Glomerular visceral epithelial cell (primary cell): ENCODE measurements at regions not wholly inside any gene's neighbourhood (a gene's known extent, or its start where the extent isn't known, plus 50 kb on each side); places are given as distances from the start of the nearest gene placed in this dataset.

Source experiments
- DNase-seq: peaks from one replicate; pipeline ENCODE4 v3.0.0-alpha.2; 2016; ENCODE audit errors: extremely low spot score

DNA sequence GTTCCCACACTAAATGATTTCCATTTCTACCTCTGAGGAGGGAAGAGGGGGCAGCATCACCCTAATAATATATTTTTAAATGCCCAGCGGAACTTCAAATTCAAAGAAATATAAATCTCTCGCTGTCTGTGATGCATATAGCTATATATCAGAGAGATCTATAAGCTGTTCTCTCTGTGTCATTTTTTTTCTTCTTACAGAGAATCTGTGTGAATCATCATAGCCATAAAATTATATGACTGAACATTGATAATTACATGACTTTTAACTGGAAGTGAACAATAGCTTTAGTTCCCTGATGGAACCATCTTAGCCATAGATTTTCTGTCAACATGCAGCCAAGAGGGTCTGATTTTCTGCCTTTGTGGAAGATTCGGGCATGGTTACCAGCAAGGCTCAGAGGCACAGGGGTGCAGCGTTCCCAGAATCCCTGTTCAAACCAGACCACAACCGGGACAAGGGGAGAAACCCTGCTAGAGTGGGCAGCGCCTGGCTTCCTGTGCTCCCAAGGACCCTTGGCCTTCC, 93.7 kb upstream of the OSMR start:
- no peak for DNase-seq

DNA sequence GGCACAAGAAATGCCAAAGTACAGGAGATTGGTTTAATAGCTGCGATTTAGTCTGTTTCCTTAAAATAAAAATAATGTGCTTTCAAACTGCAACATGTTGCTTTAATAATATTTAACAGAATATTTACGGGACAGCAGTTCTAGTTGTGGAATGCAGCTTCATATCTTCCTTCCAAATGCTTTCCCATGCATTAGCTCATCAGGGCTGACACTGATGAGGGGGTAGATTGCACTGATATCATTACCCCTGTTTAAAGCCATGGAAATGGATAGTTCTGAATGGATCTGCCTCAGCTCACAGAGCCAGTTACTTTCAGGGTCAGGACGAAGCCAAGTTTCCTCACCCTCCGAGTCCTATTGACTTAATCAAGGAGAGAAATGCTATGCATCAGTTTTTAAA, 93.2 kb upstream of the OSMR start:
- DNase-seq, result no peak

DNA sequence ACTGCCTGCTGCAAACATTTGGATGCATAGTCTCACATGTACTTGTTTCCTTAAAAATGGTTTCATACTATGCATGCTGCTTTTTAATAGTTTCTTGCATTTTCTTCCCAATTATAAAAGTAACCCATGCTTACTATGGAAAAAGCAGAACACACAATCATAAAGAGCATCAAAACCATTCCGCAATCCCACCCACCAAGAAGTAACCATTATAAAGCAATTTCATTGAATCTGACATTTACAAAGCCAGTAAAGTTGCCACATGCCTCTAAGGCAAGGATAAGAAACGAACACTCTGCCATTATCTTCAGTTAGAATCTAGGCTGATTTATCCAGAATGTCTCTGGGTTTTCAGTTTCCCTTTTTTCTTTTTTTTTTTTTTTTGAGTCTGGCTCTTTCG, 92.7 kb upstream of the OSMR start:
- DNase-seq, result no peak

DNA sequence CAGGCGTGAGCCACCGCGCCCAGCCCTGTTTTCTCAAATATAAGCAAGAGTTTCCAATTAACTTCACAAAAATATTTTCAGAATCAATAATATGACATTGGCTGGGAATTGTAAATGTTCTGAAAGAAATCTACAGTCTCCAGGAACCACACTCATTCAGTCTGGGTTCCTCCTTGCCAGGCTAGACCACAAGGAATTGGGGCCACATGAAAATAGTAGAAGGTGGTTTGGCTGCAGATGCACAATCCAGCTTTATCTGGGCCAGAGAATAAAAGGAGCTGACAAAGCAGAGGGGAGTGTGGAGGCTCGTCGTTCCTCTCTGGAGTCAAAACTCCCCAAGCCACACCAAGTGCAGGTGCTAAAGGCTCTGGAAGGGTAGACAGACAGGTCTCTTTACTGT, 92.0 kb upstream of the OSMR start:
- DNase-seq, result no peak

DNA sequence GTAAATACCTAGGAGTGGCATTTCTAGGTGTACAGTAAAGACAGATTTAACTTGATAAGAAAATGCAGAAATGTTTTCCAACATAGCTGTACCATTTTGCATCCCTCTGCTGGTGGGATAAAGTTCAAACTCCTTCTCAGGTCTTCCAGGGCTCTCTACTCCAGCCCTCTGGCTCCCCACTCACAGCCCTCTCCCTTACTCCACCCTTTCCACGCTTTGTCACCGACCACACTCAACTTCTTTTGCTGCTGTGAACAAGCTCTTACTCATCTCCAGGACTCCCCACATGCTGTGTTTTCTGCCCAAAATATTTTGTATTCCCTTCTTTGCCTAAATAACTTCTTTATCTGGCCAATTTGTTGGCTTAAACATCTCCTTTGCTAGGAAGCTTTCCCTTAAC, 90.6 kb upstream of the OSMR start:
- peak; percentile 7 for DNase-seq

DNA sequence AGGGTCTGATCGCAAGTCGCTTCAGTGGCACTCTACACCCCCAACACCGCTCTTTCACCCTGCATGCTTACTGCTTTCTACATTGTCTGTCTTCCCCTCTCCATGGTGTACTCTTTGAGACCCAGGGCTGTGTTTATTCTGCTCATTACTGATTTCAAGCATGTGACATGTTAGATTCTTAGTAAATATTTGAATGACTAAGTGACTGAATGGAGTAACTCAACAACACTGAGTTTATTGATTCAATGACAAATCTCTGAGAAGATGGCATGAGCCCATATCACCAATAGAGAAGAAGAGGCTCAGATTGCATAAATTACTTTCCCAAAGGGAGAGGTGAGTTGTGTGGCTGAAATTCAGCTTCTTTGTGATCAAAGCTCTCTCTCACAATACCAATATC, 89.7 kb upstream of the OSMR start:
- DNase-seq, result no peak

DNA sequence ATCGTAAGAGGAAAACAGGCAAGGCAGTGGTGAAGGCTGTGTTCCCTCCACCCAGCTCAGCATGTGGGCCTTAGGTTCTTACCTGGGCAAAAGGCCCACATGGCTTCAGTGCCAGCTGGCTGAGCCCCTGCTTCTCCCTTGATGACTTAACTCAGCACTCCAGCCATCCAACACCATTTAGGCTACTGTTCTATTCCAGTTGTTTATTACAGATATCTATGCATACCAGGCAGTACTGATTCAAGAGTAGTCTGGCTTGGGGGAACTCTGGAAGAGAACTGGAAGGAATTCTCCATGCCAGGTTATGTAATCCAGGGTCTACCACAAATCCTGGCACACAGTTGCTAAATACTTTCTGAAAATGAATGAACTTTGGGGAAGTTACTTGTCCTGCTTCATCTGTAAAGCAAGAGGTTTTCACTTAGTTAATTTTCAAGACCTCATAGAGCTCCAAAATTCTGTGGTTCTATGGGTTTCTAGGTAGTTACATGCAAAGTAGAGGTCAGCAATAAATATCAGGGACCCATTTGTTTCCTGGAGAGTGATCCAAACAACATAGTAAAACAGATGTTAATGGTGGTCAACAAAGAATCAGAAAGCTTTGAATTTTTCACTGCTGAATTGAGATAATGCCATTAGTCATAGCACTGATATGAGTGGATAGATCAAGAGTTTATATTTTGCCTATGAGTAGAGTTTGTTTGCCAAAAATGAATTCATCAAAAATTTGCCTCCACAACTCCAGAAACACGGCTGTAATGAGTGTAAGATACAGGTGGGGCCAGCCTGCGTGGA, 88.2 kb upstream of the OSMR start:
- DNase-seq, result no peak

DNA sequence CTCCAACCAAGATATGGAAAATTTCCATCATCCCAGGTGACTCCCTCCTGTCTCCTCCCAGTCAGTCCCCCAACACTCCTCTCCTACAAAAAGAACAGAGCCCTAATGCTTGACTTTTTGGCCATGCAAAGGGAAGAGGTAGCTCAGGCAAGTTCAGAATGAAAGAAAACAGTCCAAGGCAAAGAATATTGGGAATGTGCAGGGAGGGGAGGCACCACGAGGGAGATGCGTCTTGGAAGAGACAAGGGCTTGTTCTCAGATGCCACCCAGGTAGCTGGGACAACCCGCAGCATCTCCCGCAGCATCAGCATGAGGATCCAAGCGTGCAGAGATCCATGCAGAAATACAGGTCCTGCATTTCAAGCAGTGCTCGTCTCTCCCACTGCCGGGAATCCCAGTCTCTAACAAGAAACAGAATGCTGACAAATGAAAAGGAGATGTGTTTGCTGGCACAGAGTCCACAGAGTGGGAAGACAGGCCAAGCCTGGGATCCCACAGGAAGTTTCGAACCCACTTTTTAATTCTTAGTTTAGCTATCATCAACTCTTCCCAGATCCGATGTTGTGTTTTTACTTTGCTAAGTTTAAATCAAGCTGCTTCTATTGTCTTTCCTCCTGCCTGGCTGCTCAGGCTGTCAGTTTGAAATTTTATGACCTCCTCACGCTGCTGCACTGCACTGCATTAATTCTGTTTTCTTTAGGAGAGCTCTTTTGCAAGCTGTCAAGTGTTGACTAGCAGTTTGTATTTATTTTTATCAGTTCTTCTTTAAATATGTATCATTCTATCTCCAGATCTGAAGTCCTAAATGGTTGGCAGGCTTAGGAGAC, 86.8 kb upstream of the OSMR start:
- no peak for DNase-seq

DNA sequence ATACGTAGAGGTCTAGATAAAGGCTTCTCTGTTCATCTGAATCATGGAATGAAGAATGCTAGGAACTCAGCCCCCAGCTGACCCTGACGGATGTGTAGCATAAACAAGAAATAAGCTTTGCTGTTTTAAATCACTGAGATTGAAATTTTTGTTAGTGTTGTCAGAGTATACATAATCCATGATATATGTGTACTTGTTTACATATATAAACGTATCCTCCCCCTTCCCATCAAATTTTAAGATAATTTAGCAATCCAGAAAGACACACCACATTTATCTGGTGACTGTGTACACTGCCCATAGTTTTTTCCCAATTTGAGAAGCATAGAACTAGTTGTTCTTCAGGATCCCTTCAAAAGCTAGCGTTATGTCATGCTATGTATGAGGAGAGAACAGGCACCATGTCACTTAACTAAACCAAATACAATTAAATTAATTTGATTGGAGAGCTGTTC, 80.8 kb upstream of the OSMR start:
- DNase-seq, result no peak

DNA sequence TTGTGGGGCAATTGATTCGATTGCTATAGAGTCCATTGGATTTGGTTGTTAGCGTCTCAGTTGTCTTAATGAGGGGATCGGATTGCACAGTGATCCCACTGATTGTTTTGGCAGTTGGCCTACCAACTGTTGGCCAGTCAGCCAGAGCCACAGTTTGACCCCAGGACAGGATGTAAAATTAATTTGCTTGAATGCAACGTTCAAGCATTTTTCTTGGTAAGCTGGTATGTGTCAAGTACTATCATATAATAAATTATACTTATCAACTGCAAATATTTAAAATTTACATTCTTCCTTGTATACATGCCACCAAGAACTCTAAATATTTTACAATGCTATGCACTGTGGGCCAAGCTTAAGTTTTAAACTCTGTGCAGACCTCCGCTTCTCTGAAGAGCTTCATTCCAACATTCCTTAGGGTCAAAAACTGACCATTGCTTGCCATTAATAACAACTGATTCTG, 80.4 kb upstream of the OSMR start:
- DNase-seq, result no peak

DNA sequence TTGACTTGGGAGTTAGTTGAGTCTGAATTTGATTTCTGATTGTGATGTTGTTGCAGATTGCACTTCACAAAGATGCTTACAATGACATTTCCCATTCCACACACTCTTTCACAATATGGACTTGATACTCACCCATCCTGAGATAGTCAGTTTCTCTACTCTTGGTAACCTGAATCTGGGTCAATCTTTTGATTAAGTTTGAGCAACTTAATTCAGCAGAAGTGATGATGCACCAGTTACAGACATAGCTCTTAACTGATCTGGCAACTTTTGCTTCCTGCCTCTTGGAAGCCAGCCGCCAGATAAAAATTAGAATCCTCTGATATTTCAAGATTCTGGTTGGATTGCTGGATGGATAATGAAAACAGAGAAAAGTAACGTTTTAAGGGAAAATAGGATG, 79.7 kb upstream of the OSMR start:
- DNase-seq, result no peak

DNA sequence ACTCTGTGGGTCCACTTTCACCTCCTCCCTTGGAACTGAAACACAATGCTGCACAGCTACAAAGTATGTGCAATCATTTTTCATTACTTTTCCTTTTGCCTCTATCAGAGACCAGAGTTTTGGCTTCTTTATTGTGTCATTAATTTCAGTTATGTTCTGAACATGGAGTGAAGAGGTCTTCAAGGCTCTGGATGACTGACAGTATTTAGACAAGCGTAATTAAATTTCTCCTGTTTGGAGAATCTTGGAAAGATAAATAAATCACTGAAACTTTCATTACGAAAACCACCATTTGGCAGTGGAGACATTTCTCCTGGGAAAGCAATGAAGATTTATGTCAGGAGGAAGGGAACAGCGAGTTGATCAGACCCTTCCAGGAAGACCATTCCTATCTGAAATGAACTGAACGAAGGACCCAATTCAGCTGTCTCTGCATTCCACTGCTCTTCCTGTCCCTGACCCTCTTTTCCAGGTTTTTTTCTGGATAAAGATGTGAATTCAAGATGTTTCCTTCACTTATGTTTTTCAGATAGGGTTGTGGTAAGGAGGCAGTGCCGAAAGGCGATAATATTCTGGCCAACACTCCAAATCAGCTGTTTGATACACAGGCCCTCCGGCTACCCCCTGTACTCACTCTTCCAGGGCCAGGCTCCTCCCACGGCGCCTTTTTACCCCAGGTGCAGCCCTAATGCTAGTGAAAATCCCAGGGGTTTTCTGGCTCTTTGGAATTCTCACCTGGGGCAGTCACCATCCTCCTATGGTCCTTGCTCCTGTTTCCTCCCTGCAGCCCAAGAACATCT, 77.2 kb upstream of the OSMR start:
- no peak for DNase-seq

DNA sequence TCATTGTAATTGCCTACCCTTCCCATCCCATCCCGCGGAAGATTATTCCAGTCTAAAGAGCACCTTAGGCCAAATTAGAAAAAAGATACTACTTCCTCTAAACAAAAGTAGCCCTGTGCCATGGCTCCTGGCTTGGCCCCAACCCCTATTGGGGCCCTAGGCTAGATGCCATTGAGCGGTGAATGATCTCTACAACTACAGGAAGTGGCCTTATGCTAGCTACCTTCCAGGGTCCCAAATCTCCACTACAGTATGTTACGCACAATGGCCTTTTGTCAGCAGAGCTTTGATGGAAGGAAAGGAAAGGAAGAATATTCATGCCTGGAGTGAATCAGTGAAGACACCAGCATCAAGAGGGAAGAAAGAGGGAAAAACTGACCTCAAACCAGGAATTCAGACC, 73.3 kb upstream of the OSMR start:
- DNase-seq, result no peak

DNA sequence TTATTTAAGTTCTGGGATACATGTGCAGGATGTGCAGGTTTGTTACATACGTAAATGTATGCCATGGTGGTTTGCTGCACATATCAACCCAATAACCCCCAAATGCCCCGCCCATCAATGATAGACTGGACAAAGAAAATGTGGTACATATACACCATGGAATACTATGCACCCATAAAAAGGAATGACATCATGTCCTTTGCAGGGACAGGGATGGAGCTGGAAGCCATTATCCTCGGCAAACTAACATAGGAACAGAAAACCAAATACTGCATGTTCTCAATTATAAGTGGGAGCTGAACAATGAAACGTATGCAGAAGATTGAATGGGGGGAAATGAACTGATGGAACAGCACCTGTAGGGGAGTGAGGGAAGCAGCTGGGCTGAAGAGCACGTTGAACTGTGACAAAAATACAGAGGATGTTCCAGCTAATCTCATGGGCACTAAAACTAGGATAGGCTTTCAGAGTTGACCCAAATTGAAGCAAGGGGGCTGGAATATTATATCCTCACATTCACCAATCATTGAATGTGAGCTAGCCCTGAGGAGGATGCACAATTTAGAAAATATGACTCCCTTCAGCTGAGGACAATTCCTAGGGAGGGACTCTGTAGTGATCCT, 70.5 kb upstream of the OSMR start:
- DNase-seq, result no peak

DNA sequence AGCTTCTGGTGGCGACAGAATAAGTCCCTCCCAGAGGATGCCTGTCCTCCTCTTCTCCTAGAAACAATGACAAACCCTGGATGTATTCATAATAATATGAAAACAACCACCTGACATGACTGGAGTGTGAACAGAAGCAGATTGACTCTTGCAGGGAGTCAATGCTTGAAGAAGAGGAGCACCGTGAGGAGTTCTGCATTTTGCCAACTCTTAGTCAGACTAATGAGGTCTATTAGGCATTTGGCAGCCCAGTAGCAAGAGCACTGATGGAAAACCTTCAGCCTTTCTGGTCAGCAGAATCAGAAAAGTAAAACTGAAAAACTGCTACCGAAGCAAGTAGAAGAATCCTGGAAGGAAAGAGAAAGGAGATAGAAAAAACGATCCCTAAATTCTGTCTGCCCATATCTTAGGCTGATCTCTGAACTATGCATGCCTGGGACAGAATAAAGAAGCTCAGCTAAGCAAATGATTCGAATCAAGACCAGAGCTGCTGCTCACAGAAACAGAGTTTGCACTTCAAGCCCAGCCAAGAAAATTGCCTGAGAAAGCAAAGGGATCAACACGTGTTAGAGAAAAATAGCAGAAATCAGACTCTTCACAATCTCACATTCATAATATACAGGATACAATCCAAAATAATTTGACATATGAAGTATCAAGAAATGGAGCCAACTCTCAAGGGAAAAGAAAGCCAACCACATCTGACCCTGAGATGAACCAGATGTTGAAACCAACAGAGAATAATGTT, 69.5 kb upstream of the OSMR start:
- no peak for DNase-seq

DNA sequence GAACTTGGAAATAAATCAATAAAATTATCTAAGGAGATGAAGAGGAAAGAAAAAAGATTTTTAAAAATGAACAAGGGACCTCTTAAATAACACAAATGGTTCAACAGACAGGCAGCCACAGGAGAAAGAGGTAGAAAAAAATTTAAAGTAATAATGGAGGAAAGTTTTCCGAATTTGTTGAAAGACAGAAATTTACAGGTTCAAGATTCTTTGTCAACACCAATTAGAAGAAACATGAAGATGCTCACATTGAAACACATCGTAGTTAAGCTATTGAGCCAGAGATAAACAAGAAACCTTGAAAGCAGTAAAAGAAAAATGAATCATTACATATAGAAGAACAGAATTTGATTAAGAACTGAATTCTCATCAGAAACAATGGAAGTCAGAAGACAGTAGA, 68.7 kb upstream of the OSMR start:
- no peak for DNase-seq

DNA sequence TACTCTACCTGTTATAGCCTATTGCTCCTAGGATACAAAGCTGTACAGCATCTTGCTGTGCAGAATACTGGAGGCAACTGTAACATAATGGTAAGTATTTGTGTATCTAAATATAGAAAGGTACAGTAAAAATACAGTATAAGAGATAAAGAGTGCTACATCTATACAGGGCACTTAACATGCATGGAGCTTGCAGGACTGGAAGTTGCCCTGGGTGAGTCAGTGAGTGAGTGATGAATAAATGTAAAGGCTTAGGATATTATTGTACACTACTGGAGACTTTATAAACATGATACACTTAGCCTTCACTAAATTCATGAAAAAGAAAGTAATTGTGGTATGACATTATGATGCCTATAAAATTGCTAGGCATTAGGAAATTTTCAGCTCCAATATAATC, 65.5 kb upstream of the OSMR start:
- no peak for DNase-seq

DNA sequence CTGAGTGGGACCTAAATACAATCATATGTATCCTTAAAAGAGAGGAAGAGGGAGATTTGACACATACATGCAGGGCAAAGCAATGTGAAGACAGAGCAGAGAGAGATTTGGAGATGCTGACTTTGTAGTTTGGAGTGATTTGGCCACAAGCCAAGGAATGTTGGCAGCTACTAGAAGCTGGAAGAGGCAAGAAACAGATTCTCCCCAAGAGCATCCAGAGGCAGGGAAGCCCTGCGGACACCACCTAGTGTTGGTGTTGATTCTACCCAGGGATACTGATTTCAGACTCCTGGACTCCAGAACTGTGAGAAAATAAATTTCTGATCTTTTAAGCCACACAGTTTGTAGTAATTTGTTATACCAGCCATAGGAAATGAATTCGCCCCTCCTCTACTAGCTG, 64.9 kb upstream of the OSMR start:
- peak; percentile 67 for DNase-seq

DNA sequence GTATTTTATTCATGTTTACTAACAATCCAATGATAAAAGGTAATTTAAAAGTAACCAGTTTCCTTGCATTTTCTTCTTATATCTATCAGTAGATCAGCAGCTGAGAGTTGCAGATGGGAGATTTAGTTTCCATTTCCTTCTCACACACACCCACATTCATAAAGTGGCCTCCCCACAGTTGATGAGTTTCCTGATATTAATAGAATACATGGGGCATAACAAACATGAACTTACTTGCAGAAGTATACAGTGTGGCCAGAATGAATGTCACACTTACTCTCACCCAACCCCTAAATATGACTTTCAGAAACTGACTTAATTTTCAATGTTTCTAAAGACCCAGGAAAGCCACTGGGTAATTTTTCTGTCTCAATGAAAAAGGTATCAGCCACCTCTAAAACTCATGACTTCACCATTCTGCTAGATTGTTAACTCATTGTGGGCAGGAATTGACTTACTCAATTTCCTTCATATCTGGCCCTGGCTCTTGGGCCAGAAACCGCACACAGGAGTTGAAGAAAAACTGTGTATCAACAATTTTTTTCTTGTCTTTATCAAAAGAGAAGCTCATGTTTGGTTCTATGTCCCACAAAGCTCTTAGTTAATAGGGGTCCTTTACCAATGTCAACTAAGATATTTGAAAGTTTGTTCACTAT, 63.5 kb upstream of the OSMR start:
- peak; percentile 6 for DNase-seq

DNA sequence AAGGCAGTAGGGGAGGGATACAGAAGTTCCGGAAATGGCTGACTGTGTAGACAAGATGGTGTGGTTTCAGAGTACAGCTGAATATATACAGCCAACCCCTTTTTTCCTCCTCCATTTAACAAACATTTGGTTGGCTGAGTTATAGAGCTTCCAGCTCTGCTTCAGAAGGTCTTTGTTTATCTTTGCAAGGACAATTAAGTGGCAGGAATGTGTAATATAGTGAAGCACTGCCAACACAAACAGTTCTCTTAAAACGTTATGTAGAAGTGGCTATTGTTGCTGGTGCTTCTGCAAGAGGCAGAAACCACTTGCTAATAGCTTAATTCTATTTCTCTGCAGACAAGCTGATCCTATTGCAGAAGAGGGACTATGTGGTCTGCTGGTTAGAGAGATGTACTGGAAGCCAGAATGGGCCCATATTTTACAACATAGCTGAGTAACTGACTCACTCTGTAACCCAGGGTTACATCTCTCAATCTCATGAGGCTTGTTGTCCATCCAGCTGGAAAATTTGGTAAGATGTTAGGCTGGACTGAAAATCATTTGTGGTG, 62.7 kb upstream of the OSMR start:
- peak; percentile 98 for DNase-seq
